GM04503 (cell line): ENCODE measurements at regions not wholly inside any gene's neighbourhood (a gene's known extent, or its start where the extent isn't known, plus 50 kb on each side); places are given as distances from the start of the nearest gene placed in this dataset.

Experiments used
- DNase-seq: peaks from one replicate; pipeline ENCODE4 v3.0.0-alpha.2; 2012; ENCODE audit warnings: low read depth

DNA sequence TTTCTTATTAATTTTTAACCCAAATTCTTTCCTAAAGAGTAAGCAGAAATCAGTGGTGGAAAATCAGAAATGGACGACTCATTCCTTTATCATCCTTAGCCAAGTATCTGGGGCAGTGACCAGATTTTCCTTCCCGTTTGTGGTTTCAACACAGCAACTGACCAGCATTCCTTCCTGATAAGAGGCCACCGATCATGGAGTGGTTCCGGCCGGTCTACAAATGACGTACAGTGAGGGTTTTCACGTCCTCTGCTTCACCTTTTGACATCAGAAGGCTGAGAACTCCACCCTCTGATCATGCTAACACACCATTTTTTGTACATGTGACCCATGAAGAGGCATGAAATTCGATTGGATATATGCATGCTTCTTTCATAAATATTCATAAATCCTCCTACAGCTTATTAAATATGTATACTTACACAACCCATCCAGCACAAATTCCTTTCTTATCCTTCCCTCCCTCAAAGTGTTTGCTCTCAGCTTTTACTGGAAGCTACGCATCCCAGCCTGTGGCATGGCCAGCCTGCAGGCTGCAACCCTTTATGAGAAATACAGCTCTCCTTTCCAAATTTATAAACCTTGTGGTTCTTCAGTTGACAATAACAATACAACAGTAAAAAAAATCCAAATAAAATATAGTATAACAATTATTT is 173.0 kb upstream of the CASK start:
- DNase-seq = peak; percentile 74

DNA sequence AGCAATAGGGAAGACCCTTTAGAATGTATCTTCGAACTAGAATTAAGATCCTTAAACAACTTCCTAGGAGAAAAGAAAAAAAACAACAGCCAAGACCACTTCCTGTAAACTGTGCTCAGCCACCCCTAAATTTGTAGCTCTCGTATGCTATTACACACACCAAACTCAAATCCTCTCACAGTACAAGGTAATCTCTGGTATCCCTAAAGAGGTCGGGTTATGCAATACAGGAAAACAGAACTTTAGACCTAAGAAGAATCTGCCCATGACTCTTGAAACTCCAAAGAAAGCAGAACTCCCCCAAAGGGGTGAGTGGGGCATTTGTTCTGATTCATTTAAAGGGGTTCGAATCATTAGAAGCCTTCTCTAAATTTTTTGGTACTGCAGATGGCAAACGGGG is 170.9 kb upstream of the CASK start:
- no peak for DNase-seq

DNA sequence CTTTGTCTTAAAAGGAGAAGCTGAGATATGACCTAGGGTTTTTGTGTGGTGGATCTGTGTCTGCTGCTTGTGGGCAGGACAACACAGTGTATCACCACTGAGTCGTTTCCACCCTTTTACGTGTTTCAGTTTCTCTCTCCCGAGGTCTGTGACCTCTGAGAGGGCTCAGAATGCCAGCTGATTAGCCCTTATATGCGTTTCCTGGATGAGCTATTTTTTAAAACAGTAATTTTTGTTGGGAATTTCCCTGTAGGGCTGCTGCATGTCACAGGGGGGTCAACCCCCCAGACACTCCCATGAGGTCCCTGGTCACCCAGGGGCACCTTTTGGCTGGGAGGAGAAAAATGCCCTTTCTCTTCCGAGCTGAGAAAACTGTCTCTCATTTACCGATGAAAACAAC is 170.4 kb upstream of the CASK start:
- no peak for DNase-seq

DNA sequence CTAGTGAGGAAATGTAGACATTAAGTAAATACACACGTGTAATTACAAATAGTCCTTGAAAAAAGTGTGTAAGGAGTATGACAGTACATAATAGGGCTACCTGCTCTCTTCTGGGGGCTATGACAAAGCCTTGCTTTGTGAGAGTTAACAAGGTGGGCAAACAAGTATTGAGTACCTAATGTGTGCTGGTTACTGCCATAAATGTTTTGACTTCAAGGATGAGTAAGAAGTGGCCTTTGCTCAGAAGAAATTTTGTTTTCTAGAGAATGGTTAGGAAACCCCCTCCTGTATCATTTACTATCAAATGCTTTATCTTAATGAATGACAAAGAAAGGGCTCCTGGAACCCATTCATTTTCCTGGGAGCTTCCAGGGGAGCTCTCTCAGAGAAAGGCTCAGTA is 167.0 kb upstream of the CASK start:
- DNase-seq = no peak

DNA sequence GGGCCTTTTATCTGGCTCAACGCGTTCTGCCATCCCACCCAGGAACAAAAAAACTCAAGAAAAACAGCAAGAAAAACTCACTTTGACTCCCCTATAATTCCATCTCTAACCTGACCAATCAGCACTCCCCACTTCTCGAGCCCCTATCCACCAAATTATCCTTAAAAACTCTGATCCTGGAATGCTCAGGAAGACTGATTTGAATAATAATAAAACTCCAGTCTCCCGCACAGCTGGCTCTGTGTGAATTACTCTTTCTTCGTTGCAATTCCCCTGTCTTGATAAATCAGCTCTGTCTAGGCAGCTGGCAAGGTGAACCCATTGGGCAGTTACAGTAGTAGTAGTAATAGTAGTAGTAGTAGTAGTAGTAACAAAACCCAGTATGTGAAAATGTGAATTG is 165.7 kb upstream of the CASK start:
- no peak for DNase-seq

DNA sequence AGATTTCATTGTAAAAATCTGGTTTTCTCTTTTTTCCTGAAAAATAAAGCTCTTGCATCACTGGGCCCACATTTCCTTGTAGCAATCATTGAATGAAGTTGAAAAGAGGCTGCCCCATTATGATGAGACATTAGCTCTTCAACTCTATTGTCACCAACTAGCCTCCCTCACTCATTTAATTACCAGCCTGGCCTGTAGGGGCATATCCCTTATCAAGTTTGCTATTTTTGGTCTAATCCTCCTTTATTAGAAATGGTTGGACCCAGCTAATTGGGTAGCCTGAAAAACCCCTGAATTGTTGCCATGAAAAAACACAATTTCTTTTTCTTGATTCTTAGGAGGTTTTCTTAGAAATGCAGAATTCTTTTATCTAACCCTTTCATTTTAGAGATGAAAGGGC is 164.6 kb upstream of the CASK start:
- no peak for DNase-seq

DNA sequence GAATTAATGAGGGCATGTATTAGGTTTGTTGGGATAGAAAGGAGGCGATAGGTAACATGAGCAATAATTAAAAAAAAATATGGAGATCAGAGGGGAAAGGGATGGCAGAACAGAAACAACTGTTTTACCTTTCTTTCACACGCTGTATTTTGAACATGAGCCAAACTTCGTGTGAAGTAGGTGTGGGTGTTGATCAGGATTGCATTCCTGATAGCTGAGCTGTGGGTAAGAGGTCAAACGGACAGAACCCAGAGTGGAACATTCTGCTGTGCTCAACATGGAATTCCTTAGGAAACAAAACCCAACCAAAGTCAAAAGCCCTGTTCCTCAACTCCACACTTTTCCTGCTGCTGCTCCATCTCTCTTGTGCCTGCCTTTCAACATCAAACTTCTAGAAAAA is 162.5 kb upstream of the CASK start:
- no peak for DNase-seq

DNA sequence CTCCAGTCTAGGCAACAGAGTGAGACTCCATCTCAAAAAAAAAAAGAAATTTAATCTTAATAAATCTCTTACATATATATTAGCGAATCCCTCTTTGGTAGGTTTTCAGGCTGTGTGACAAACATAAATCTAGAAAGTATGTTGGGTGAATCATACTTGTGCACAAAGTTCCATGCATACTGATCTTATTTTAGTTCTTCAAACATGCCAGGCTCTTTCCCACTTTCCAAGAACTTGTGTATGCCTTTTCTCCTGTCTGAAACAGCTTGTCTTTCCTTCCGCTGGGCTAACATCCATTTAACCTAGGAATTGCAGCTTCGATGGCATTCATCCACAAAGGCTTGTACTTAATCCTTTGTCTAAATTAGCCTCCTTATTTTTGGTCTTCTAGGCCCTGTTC is 156.6 kb upstream of the CASK start:
- no peak for DNase-seq

DNA sequence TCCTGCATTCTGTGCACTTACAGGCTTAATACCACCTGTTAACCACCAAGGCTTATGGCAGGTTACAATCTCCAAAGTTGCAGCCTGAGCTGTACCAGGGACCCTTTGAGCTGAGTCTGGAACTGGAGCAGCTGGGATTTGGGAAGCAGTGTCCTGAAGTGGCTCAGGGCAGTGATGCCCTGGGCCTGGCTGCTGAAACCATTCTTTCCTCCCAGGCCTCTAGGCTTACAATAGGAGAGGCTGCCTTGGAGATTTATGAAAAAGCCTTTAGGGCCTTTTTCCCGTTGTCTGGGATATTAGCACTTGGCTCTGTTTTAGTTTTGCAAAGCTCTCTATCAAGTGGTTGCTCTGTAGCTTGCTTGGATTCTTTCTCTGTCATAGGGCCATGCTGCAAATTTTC is 154.3 kb upstream of the CASK start:
- no peak for DNase-seq

DNA sequence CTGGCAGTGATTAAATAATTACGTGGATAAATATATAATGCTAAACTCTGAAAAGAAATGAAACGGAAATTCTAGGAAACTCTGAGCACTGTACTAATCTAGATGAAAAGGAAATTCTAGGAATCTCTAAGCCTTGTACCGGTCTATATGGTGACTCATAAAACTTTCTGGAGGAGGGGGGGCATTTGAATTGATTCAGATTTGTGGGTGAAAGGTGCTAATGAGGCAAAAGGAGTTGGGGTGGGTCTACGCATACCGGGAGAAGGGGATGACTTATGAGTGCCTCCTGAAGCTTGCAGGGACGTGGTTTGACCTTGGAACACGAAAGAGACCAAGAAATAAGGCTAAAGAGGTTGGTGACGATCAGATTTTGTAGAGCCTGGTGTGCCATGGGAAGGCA is 151.7 kb upstream of the CASK start:
- no peak for DNase-seq

DNA sequence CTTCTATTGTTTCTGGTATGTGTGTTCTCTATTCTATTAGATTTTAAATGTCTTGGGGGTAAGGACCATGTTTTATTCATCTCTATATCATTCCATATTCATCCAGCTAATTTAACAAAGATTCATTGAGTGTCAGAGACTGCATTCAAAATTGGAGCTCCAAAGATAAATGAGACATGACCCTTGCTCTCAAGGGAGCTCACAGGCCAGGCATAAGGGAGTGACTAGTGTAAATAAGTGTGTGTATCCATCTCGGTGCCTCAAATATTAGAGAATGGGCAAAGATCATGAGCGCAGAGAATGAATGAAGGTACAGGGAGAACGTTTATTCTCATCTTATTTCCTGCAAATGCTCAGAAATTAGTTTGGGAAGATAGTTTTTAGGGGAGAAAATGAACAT is 150.1 kb upstream of the CASK start:
- no peak for DNase-seq

DNA sequence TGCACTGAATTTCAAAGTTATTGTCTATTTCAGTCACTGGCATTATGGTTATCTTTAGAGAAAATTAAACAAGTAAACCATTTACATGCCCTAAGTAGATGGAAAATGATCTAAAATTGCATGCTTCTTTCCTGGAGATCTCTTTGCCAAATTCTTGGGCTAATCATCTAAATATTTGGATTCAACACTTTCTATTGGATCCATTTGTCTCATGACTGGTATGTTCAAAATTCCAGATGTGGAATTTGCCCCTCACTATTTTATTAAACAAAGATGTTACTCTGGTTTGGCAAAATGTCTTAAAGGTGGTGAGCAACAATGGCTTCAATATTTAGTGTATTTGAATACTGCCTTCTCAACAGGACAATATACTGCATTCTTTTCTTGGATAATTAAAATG is 147.5 kb upstream of the CASK start:
- no peak for DNase-seq

DNA sequence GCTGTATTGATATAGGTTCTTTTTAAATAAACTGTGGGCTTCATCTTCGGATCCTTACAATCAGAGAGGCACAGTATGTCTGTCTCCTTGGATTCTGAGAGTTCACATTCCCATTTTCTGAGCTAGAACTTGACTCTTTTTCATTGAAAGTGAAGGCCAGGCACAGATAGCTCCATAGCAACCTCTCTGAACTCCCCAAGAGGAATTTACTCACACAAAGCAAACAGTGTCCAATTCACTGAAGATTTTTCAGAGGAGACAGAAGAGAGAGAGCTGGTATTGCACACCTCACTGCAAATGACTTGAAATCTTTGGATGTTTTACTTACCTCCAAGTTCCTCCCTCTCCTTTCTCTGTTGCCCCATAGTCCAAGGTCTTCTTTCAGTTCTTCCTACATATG is 130.9 kb upstream of the CASK start:
- no peak for DNase-seq

DNA sequence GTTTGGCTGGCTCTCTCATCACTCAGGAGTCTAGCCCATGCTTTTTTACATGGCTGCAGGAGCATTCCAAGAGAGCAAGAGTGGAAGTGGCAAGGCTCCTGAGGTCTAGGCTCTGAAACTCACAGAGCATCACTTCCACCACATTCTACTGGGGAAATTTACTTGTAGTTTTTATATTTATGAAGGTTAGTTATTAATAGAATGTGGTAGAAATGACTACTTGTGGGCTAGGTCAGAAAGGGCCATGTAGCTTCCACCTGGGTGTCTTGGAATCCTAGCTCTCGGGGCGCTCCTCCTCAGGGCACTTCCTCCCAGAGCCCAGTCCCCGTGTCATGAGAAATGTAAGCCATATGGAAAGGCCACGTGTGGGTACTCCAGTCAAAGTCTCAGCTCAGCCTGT is 127.0 kb upstream of the CASK start:
- no peak for DNase-seq

DNA sequence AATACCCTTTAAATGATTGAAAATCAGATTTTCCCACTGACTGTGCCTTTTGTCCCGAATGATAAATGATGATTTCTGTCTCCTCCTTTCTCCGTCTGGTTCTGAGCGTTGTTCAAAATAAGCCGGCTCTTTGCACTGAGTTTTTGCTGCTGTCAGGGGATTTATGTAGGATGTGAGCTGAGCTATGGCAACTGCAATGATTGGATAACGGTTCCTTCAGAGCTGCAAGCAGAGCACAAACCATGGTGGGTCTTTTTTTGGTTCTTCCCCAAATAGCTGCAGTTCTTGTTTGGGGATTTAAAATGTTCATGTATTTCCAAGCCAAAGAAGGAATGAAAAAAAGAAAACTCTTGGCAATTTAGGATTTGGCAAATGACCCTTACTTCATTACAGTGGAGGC is 124.5 kb upstream of the CASK start:
- no peak for DNase-seq

DNA sequence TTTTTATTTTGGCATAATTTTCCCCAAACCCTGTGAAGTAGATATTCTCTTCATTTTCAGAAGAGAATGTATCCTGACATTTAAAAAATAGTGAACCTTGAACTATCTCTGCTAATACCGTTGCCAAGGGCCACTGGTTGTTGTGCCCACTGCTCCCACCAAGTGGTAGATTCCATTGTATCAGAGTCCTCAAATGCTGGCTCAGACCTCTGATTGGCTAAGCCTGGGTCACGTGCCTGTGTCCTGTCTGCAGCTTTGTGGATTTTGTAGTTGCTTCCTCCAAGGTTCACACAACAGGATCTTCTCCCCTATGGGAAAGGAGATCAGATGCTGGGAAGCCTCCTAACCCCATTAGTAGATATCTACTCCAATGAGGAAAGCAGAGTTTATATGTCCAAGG is 104.8 kb upstream of the CASK start:
- DNase-seq = no peak

DNA sequence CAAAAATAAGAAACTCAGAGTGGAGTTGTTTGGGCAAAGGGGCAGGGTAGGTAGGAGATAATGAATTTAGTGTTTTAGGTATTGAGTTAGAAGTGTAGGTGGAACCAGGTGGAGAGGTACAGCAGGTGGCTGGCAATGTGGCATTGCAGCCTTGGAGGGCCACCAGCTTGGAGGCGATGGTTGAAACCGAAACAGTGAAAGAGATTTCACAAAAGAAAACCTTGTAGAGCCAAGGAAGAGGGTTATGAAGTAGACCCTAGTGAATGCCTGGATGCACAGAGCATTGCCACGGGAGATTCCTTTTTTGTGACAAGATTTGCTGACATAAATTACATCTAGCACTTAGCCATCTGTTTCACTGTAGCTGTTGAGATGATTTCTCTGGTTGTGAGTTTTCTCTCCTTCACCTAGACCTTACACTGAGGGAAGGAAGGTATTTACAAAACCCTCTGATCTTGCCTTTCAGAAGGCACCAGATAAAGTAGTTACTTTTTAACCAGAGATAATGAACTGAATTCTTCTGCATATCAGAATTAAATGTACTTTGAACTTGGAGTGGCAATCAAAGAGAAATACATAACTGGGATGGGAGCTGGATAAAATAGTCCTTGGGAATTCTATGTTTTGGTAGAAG is 104.1 kb upstream of the CASK start:
- no peak for DNase-seq

DNA sequence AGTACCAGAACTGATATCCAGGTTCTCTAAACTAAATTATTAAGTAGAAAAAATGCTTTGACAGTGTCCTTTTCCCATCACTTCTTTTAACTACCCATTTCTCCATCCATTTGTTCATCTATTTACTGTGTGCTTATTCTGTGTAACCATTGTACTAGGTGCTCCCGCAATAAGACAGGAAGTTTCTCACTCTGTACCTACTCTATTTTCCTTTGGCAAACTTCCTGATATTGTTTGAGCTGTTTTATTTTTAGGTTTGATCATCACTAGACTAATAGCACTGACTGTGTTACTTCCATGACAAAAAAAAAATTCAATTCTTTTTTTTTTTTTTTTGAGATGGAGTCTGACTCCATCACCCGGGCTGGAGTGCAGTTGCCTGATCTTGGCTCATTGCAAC is 102.5 kb upstream of the CASK start:
- DNase-seq = no peak

DNA sequence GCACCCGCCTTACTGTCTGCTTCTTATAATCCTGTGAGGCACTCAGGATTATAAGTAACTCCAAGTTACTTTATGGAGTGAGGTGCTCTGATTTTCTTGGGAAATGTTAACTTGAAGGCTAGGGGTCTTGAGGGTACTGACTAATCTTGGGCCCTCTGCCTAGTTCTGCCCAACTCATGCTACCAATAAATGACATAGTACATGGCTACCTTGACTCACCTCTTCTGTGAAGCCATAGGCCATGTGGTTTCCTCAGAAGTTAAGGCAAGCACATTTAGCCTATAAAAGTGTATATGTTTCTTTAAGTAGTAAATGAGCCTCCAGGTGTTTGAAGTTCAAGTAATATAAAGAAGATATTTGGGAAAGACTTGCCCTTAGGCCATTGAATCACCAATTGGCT is 99.8 kb upstream of the CASK start:
- DNase-seq = no peak

DNA sequence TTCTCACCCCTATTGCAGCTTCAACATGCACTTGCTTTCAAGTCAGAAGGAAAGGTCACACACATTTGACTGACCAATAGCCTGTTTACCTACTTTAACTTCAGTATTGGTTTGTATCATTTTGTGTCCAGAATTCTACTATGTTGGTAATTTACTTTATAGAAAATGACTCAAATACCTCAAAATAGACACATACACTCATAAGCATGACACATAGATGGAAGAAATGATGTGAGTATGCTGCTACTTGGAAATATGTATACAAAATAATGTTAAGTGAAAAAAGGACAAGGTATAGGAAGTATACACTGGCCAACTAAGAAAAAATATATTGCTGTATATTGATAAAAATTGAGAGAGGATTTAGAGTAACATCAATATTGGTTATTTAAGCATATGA is 98.8 kb upstream of the CASK start:
- DNase-seq = no peak

DNA sequence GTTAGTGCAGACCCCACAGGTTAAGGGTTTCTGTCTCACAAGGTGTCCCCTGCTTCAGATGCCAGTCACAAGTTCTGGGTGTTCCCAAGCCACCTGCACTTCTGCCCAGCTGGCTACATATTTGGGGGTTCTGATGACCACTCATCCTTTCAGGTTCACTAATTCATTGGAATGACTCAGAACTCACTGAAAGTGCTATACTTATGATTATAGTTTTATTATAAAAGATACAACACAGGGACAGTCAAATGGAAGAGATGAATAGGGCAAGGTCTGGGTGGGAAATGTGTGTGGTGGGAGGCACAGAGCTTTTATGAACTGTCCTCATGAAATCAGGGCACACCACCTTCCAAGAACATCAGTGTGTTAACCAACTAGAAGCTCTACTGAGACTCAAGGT is 97.7 kb upstream of the CASK start:
- DNase-seq = no peak

DNA sequence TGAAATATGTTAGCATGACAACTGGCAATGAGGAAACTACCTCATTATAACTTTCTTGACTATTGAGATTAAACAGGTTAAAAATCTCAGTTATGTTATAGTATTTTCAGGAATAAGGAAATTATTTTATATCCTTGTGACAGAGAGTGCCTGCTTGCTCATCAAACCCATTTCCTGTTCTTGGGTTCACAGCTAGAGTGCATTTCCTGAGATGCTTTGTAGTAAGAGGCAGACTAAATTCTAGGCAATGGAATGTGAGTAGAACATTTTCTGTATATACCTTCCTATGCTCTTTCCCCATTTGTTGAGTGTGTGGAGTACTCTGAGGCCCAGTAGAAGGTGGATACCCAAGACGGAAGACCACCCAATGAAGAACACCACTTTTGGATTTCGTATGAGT is 96.9 kb upstream of the CASK start:
- no peak for DNase-seq

DNA sequence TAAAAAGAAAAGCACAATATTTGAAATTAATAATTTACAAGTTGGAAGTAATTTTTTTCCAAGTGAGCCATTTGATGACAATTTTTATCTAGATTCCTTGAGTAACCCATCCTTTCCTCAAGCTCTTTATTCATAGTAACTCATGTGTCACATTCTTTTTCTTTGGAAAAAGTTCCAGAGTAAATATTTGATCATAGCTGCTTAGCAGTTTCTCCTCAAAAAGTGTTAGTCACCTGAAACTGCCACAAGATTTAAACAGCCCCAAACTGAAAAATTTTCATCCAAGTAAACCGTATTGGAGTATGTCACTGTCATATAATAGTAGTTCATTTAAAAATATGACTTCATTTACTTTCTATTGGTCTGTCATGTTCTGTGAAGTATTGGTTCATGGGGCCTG is 94.6 kb upstream of the CASK start:
- DNase-seq = no peak

DNA sequence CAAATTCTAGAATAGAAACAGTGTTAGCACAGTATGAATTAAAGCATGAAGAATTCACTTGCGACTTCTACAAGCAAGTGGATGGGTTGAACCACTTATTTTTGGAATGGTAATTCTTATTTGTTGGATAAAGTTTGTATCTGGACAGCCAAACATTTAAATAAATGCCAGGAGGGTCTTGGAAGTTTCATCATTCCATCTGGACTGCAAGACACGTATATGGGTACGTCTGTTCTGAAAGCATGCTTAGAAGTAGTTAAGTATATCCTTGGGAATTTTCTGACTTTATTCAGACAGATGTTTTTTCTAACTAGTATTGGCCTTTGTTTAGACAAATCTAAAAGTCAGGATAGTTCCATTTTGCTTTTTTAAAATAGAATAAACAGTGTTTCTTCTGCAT is 77.5 kb upstream of the CASK start:
- no peak for DNase-seq

DNA sequence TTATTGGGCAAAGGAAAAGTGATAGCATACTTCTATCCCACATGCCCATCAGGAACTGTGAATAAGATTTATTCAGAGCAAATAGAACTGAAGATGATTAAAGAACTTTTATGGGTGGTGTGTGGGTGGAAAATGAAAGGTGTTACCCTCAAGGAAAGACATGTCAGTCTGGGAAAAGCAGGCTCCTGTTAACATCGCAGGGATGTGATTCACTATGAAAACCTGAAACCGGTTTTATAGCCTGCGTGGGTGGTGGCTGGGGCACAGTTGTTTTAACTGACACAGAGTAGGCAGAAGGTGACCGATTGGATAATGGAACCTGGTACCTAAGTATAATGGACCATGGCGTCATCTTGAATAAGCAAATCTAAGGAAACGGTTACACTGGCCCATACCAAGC is 61.3 kb upstream of the CASK start:
- no peak for DNase-seq
